T-helper 17 cell (primary cell): ENCODE measurements at regions not wholly inside any gene's neighbourhood (a gene's known extent, or its start where the extent isn't known, plus 50 kb on each side); places are given as distances from the start of the nearest gene placed in this dataset.

Experiments used
- ATAC-seq: fragments of 150-1000 bp; cut with Tn5 transposase; 2 replicates; pipeline ENCODE4 v1.10.0; 2021; ENCODE audit warnings: mild to moderate bottlenecking, moderate library complexity
- DNase-seq, 3 donors: peaks; one replicate each; pipeline versions ENCODE4 v3.0.0 to v3.0.0-alpha.2; 2020 to 2021
- H3K9me3 ChIP-seq: one replicate; pipeline ENCODE4 v1.7.0; 2013; ENCODE audit warnings: low read length, mild to moderate bottlenecking; ENCODE audit not compliant: control insufficient read depth, poor library complexity, severe bottlenecking
- H3K27ac Mint-ChIP-seq: one replicate; pipeline ENCODE4 v1.8.0; 2022; ENCODE audit warnings: mild to moderate bottlenecking, moderate library complexity, mixed read lengths
- H3K27me3 Mint-ChIP-seq: one replicate; pipeline ENCODE4 v1.8.0; 2022; ENCODE audit warnings: mixed read lengths
- H3K36me3 Mint-ChIP-seq: one replicate; pipeline ENCODE4 v1.8.0; 2022; ENCODE audit warnings: low read depth, mixed read lengths
- H3K4me1 Mint-ChIP-seq: one replicate; pipeline ENCODE4 v1.8.0; 2022; ENCODE audit warnings: mild to moderate bottlenecking, mixed read lengths
- H3K4me3 Mint-ChIP-seq: one replicate; pipeline ENCODE4 v1.8.0; 2022; ENCODE audit warnings: mild to moderate bottlenecking, moderate library complexity, mixed read lengths

DNA sequence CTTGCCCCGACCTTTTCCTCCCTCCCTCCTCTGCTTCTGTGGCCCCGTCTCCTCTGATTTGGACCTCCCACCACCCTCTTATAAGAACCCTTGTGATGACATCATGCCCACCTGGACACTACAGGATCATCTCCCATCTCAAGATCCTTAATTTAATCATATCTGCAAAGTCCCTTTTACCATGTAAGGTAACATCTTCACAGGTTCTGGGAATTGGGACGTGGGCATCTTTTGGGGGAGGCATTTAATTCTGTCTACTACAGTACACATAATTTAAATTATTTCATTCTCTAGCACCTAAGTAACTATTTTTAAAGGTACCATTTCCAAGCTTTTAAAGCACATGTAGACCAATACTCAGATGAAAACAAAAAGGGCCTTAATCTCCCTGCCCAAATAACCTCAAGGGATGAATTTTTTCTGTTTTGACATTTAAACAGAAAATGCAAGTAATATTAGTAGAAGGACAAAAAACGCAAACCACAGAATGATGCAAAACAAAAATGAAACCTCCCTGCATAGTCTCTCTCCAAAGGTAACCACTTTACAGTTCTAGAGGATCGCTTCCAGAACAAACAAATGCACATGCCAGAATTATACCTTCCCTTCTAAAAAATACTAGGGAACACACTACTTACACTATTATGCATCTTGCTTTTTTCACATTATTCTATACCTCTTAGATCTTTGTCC, 222.1 kb downstream of the AACS start:
- DNase-seq (no peak), ATAC-seq (no peak)
- H3K27ac Mint-ChIP-seq = no peak overlapping the region
- H3K4me3 Mint-ChIP-seq = no peak overlapping the region
- no peaks in the 10 kb centered on the region for H3K9me3 ChIP-seq
- peaks cover 17% of the 10 kb centered on the region for H3K27me3 Mint-ChIP-seq
- no peaks in the 10 kb centered on the region for H3K36me3 Mint-ChIP-seq
- no peaks in the 10 kb centered on the region for H3K4me1 Mint-ChIP-seq

DNA sequence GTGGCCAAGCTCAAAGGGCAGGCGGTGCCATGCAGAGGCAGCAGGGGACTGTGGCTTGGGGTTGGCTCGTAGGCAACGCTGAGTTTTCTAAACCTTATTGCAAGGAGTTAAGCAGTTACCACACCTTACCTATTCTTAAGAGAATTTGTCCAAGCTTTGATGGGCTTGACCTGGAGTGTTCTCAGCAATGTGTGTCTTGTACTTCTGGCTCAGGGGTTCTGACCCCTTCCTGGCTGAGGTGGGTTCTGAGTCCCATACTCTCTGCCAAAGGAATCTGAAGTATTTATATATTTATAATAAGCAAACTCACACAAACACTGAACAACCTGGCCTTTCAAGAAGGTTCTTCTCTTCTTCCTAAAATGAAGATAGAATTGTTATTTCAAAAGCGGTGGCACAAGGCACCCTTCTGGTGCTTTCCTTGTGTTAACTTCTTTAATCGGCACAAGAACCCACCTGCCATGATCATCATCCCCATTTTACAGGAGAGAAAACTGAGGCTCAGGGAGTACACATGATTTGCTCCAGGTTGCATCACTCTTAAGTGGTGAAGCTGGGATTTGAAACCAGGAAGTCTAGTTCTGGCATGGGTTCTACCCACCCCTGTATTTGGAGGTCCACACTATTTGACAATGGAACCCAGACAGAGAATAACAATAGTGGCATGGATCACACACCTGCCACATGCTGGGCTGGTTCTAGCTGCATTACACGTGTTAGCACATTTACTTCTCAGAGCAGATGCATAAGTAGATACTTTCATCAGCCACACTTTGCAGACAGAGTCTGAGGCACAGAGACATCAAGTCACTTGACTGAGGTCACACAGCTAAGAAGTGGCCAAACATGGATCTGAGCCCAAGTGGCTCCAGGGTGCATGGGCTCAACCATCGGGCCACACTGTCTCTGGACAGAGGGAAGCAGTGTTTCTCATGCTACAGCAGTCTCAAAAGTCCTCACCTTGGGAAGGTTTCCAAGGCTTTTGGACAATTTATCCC, 224.0 kb downstream of the AACS start:
- H3K9me3 ChIP-seq = no peaks in the 10 kb centered on the region
- Mint-ChIP-seq H3K4me3 (no peak overlapping the region), H3K4me1 (no peaks in the 10 kb centered on the region), H3K27ac (no peak overlapping the region), H3K36me3 (no peaks in the 10 kb centered on the region), H3K27me3 (peaks cover 14% of the 10 kb centered on the region)
- DNase-seq = no peak
- no peak for ATAC-seq

DNA sequence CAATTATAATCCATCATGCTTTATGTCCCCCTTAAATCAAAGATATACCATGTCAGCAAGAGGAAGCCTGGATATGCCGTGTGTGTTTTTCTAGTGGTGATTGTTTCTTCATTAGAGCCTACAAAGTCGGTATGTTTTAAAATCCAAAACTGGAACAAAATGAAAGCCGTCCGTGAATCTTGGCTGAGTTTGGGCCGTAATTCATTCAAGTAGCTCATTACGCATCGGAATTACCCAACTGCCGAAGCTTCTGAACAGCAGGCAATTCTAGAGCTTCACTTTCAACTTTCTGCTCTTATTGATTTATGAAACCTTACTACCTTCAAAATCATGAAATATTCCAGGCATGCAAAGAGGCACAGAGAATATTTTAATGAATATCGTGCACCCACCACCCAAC, 224.7 kb downstream of the AACS start:
- DNase-seq (no peak), ATAC-seq (no peak)
- no peaks in the 10 kb centered on the region for H3K9me3 ChIP-seq
- H3K4me3 Mint-ChIP-seq = no peak overlapping the region
- no peak overlapping the region for H3K27ac Mint-ChIP-seq
- no peaks in the 10 kb centered on the region for H3K4me1 Mint-ChIP-seq
- no peaks in the 10 kb centered on the region for H3K36me3 Mint-ChIP-seq
- peaks cover 16% of the 10 kb centered on the region for H3K27me3 Mint-ChIP-seq

DNA sequence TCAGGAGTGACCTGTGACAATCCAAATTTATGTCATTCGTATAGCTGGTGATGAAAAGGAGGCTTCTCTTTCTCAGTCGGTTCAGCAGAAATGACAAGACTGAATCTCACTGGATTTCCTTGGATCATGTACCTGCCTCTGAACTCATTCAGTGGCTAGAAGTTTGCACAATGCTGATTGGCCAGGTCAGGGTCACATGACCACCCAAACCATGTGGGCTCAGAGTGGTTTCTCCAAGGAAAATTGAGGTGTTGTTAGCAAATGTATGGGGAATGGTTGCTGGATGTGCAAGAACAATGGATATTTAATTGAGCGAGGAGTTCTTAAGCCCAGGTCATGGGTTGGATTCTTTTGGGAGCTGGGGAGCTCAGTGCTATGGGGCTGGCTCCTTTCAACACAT, 227.5 kb downstream of the AACS start:
- Mint-ChIP-seq H3K4me1 (no peaks in the 10 kb centered on the region), H3K4me3 (no peak overlapping the region), H3K27ac (no peak overlapping the region), H3K36me3 (peaks cover 2% of the 10 kb centered on the region), H3K27me3 (peaks cover 28% of the 10 kb centered on the region)
- H3K9me3 ChIP-seq = no peaks in the 10 kb centered on the region
- DNase-seq (no peak), ATAC-seq (no peak)

DNA sequence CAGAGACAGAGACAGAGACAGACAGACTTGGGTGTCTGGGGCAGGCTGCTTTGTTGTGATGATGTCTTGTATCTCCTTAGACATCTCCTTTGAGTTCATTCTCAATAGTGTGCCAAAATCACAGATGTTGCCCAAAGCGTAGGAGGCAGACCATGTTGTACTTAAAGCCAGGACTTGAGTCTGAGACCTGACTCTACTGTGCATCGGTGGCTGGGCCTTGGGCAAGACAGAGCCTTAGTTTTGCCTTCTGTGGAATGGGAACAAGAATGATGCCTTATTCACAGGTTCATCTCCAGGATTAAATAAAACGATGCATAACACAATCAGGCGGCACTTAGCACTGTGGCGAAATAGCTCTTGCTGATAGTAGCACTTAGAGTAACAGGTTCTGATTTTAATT, 230.3 kb downstream of the AACS start:
- H3K9me3 ChIP-seq = no peaks in the 10 kb centered on the region
- Mint-ChIP-seq H3K27me3 (peaks cover 30% of the 10 kb centered on the region), H3K4me3 (no peak overlapping the region), H3K27ac (no peak overlapping the region), H3K36me3 (peaks cover 2% of the 10 kb centered on the region), H3K4me1 (no peaks in the 10 kb centered on the region)
- DNase-seq (no peak), ATAC-seq (no peak)

DNA sequence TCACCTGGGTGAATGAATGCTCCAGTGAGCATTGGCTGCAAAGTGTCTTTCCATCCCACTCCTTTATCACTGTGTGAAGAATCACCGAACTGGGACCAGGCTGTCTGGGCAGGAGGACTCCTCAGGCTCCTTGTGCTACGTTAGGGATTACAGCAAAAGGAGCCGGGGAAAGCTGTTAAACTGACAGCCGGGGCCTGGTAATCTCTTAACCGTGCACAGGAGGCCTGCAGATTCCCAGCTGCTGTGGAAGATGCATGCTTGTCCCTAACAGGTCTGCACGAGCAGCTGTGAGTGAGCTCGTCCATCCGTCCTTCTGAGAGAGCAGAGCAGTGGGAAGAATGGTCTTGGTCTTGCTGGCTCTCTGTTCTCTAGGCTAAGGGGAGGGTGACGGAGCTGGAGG, 231.5 kb downstream of the AACS start:
- Mint-ChIP-seq H3K27me3 (peaks cover 35% of the 10 kb centered on the region), H3K4me1 (no peaks in the 10 kb centered on the region), H3K4me3 (no peak overlapping the region), H3K36me3 (peaks cover 2% of the 10 kb centered on the region), H3K27ac (no peak overlapping the region)
- DNase-seq (no peak), ATAC-seq (no peak)
- H3K9me3 ChIP-seq = no peaks in the 10 kb centered on the region

DNA sequence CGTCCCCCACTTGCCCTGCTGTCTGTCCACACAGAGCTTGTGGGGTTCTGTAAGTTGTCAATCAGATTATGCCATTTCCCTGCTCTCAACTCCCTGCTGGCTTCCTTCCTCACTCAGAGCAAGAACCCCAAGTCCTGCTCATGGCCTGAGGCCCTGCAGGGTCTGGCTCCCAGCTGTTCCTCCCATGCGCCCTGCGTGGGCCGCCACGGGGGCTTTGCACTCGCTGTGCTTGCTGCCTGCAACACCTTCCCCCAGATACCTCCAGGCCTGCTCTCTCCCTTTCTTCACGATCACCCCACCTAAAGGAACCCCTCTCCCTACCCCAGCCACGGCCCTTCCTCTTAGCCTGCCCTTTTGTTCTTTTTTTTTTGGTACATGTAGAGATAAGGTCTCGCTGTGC, 234.6 kb downstream of the AACS start:
- no peak overlapping the region for H3K4me3 Mint-ChIP-seq
- ATAC-seq = no peak
- peaks cover 34% of the 10 kb centered on the region for H3K27me3 Mint-ChIP-seq
- H3K4me1 Mint-ChIP-seq = no peaks in the 10 kb centered on the region
- H3K9me3 ChIP-seq = no peaks in the 10 kb centered on the region
- H3K27ac Mint-ChIP-seq = no peak overlapping the region
- peaks cover 2% of the 10 kb centered on the region for H3K36me3 Mint-ChIP-seq
- DNase-seq = no peak

DNA sequence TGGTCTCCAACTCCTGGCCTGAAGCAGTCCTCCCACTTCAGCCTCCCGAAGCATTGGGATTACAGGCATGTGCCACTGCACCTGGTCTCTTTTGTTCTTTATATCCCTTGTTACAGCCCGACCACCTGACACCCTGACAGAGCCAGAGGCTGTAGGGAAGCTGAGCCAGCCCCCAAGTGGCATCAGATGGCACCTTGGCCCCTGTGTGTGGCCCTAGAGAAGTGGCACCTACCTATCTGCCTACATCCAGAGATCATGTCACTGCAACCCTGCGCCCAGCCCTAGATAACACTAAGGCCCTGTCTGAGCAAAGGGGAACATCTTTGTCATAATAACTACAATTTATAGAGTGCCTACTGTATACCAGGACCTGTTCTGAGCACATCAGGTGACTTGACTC, 235.0 kb downstream of the AACS start:
- H3K9me3 ChIP-seq = no peaks in the 10 kb centered on the region
- no peaks in the 10 kb centered on the region for H3K36me3 Mint-ChIP-seq
- peaks cover 30% of the 10 kb centered on the region for H3K27me3 Mint-ChIP-seq
- ATAC-seq (no peak), DNase-seq (no peak)
- H3K4me3 Mint-ChIP-seq = no peak overlapping the region
- H3K4me1 Mint-ChIP-seq = no peaks in the 10 kb centered on the region
- no peak overlapping the region for H3K27ac Mint-ChIP-seq

DNA sequence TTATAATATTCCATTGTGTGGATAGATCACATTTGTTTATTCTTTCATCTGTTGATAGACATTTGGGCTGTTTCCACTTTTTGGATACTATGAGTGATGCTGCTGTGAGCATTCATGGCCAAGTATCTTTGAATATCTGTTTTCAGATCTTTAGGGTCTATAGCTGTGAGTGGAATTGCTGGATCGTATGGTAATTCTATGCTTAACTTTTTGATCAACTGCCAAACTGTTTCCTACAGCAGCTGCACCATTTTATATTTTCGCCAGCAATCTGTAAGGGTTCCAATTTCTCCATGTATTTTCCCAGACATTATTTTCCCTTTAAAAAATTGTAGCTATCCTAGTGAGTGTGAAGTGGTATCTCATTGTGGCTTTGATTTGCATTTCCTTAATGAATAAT, 238.1 kb downstream of the AACS start:
- Mint-ChIP-seq H3K4me1 (no peaks in the 10 kb centered on the region), H3K36me3 (no peaks in the 10 kb centered on the region), H3K4me3 (no peak overlapping the region), H3K27ac (no peak overlapping the region), H3K27me3 (peaks cover 15% of the 10 kb centered on the region)
- H3K9me3 ChIP-seq = no peaks in the 10 kb centered on the region
- DNase-seq (no peak), ATAC-seq (no peak)

DNA sequence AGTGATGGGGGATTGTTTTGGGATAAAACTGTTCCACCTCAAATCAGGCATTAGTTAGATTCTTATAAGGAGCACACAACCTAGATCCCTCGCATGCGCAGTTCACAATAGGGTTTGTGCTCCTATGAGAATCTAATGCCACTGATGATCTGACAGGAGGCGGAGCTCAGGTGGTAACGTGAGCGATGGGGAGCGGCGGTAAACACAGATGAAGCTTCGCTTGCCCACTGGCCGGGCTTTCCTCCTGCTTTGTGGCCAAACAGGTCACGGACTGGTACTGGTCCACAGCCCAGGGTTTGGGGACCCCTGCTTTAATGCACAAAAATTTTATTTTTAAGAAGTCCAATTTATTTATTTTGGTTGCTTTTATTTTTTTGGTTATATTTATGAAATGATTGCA, 238.8 kb downstream of the AACS start:
- ATAC-seq (no peak), DNase-seq (no peak)
- Mint-ChIP-seq H3K36me3 (no peaks in the 10 kb centered on the region), H3K4me1 (no peaks in the 10 kb centered on the region), H3K27ac (no peak overlapping the region), H3K27me3 (peaks cover 15% of the 10 kb centered on the region), H3K4me3 (no peak overlapping the region)
- no peaks in the 10 kb centered on the region for H3K9me3 ChIP-seq

DNA sequence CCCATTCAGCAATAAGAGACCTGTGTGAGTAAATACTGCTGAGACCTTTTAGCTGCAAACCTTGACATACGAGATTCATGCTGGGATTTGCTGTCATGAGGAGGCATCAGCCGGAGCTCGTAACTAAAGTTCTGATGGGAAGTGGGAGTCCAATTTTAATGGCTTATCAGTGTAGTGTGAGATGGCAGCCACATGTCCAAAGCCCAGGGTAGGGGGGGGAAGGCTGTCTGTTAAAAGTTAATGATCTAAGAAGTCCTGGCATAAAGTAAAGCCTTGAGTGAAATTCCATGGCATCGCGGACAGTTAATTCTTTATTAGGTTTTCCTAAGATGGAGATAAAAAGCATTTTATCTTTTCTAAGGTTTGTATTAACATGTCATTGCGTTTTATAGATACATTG, 240.0 kb downstream of the AACS start:
- ATAC-seq = no peak
- Mint-ChIP-seq H3K27me3 (peaks cover 10% of the 10 kb centered on the region), H3K4me1 (no peaks in the 10 kb centered on the region), H3K27ac (no peak overlapping the region), H3K4me3 (no peak overlapping the region), H3K36me3 (no peaks in the 10 kb centered on the region)
- H3K9me3 ChIP-seq = no peaks in the 10 kb centered on the region
- DNase-seq = no peak

DNA sequence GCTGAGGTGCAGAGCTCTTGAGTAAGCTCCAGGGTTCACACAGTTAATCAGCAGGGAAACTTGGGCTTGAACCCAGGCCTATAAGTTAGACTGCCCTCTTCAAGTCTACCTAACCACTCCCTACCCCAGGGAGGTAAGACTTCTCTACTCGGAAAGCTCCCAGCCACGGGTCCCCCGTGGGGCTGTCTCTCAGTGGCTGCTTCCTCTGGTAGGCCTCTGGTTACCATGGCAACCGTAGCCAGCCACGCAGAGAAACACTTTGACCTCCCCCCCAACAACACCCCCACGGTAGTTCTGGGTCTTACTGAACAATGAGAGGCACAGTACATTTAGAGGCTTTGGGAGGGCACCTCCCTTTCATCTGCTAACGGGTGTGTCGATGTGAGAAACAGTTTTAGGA, 245.2 kb downstream of the AACS start:
- no peaks in the 10 kb centered on the region for H3K36me3 Mint-ChIP-seq
- H3K27me3 Mint-ChIP-seq = peaks cover 13% of the 10 kb centered on the region
- no peaks in the 10 kb centered on the region for H3K9me3 ChIP-seq
- no peaks in the 10 kb centered on the region for H3K4me1 Mint-ChIP-seq
- no peak for ATAC-seq
- H3K27ac Mint-ChIP-seq = no peak overlapping the region
- no peak overlapping the region for H3K4me3 Mint-ChIP-seq
- no peak for DNase-seq

DNA sequence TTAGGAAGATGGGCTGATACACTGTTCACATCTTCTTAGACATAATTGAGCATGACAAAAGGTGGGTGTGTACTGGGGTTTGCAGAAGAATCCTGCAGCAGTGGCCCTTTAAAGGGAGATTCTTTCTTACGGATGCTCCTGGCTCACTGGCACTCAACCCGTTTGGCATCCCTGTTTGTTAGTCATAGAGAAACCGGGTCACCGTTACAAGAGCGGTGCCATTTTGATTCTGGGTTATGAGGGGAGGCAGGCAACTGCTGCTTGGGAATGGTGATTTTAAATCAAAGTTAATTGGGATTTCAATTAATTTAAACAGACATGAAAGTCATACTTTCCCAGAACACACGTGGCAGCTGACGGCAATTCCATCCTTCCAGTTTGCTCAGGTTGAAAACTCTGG, 245.8 kb downstream of the AACS start:
- H3K9me3 ChIP-seq = no peaks in the 10 kb centered on the region
- no peak for DNase-seq
- no peak overlapping the region for H3K4me3 Mint-ChIP-seq
- H3K4me1 Mint-ChIP-seq = no peaks in the 10 kb centered on the region
- peaks cover 19% of the 10 kb centered on the region for H3K27me3 Mint-ChIP-seq
- no peak overlapping the region for H3K27ac Mint-ChIP-seq
- no peak for ATAC-seq
- H3K36me3 Mint-ChIP-seq = no peaks in the 10 kb centered on the region

DNA sequence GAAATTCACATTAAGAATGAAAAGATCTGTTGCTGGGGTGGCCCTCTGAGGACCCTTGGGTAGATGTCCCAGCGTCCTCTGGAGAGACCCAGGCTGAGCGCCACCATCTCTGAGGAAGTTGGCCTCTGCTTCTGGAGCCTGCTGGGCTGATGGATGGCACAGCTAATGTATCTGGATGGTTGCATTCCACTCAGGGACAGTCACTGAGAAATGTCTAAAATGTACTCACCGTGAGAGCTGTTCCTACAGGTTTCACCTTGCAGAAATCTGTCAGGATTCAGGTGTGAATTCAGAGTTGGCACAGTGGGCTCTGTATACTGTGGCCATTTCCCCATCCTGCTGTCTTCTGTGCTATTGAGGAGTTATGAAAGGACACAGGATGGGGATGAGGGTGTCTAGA, 247.2 kb downstream of the AACS start:
- no peak overlapping the region for H3K27ac Mint-ChIP-seq
- no peaks in the 10 kb centered on the region for H3K9me3 ChIP-seq
- H3K4me1 Mint-ChIP-seq = no peaks in the 10 kb centered on the region
- peaks cover 31% of the 10 kb centered on the region for H3K27me3 Mint-ChIP-seq
- DNase-seq (no peak), ATAC-seq (no peak)
- no peaks in the 10 kb centered on the region for H3K36me3 Mint-ChIP-seq
- no peak overlapping the region for H3K4me3 Mint-ChIP-seq
